Panc1 (cell line): ENCODE measurements at regions not wholly inside any gene's neighbourhood (a gene's known extent, or its start where the extent isn't known, plus 50 kb on each side); places are given as distances from the start of the nearest gene placed in this dataset.

Experiments used
- CTCF ChIP-seq: fragments of 450-650 bp; IDR thresholded peaks from 2 replicates; pipeline ENCODE4 v1.5.1; 2017; ENCODE audit warnings: mild to moderate bottlenecking
- POLR2AphosphoS5 ChIP-seq: IDR thresholded peaks from 2 replicates; pipeline ENCODE4 v1.6.1; 2012; ENCODE audit warnings: mild to moderate bottlenecking, low read depth, low read length, moderate library complexity
- REST ChIP-seq, 2 experiments: IDR thresholded peaks; 2 replicates each; pipeline ENCODE4 v1.6.1; 2011 to 2012; ENCODE audit warnings: low read depth in 2 of 2, control low read depth in 1 of 2, low read length in 1 of 2, mild to moderate bottlenecking in 1 of 2, moderate library complexity in 1 of 2; ENCODE audit not compliant: insufficient read depth in 1 of 2
- SIN3A ChIP-seq: IDR thresholded peaks from 2 replicates; pipeline ENCODE4 v1.6.1; 2012; ENCODE audit warnings: low read depth, mild to moderate bottlenecking, low read length, moderate library complexity, borderline replicate concordance; ENCODE audit not compliant: insufficient read depth
- TCF7L2 ChIP-seq: IDR thresholded peaks from 2 replicates; pipeline ENCODE4 v1.6.1; 2011; ENCODE audit warnings: mild to moderate bottlenecking, low read depth, low read length, inconsistent platforms

GRCh38 chr7:79882922-79883321, 251.7 kb upstream of the GNAI1 start:
- TF ChIP-seq CTCF (no peak), TCF7L2 (no peak), POLR2AphosphoS5 (no peak), SIN3A (no peak), REST (IDR thresholded peaks at IDR 0.05; ENCODE audit: insufficient read depth in 1 of 2, low read depth in 2 of 2, low read length in 1 of 2) (no peak)
